ENCODE measurements at regions not wholly inside any gene's neighbourhood (a gene's known extent, or its start where the extent isn't known, plus 50 kb on each side); places are given as distances from the start of the nearest gene placed in this dataset.

DNA sequence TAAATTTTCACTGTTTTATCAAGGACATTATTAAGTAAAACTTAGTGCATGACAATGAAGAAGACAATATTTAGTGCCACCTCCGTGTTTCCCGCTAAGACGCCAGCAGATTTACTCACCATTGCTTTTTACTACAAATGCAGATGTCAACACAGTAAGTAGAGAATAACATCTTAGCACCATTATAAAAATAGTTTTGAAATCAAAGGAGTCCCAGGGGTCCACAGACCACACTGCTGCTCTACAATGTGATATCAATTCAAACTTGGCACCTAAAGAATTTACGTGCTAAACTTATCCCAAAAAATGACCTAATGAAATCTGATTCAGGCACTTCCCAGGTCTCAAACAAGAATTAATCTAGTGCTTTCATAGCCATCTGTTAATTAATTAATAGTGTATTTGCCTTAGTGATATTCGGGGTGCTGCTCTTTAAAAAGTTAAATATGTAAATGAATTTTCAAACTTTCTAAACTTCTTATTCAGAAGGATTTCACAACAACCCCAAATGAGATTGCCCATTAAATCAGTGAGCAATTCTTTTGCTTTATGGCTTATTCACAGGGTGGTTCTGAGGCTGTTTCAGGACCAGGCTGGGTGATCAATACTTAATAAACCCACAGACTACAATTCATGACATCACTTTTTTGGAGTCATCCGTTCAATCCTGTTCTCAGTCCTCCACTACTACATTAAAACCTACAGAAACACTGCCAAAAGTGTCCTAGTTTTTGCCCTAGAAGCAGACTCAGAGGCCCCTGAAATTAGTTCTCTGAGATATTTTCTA, 161.3 kb upstream of the LMNTD1 start:
- H3K4me3 ChIP-seq (ENCODE audit: low read depth, low read length), result no peak overlapping the region
- TF ChIP-seq, protein P1, sequence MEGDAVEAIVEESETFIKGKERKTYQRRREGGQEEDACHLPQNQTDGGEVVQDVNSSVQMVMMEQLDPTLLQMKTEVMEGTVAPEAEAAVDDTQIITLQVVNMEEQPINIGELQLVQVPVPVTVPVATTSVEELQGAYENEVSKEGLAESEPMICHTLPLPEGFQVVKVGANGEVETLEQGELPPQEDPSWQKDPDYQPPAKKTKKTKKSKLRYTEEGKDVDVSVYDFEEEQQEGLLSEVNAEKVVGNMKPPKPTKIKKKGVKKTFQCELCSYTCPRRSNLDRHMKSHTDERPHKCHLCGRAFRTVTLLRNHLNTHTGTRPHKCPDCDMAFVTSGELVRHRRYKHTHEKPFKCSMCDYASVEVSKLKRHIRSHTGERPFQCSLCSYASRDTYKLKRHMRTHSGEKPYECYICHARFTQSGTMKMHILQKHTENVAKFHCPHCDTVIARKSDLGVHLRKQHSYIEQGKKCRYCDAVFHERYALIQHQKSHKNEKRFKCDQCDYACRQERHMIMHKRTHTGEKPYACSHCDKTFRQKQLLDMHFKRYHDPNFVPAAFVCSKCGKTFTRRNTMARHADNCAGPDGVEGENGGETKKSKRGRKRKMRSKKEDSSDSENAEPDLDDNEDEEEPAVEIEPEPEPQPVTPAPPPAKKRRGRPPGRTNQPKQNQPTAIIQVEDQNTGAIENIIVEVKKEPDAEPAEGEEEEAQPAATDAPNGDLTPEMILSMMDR (IDR thresholded peaks at IDR 0.05; ENCODE audit: low read depth, low read length), result no peak

DNA sequence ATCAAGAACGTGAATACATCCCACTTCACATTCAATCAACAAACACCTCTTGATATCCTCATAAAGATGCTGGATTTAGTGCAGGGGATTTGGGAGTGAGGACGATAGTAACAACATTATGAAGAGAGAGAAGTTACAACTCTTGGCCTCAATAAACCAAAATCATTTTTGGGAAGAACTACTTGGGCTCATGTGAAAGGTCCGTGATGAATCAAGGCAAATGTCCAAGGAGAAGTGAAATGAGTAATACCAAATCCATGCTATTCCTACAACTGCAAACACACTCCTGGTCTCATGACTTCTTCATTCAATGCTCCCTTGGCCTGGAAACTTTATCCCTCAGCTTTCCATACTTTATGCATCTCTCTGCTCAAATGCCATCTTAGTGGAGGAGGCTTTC, 162.0 kb upstream of the LMNTD1 start:
- no peak overlapping the region for H3K4me3 ChIP-seq (ENCODE audit: low read depth, low read length)
- TF ChIP-seq, protein P1 (IDR thresholded peaks at IDR 0.05; ENCODE audit: low read depth, low read length), result no peak

DNA sequence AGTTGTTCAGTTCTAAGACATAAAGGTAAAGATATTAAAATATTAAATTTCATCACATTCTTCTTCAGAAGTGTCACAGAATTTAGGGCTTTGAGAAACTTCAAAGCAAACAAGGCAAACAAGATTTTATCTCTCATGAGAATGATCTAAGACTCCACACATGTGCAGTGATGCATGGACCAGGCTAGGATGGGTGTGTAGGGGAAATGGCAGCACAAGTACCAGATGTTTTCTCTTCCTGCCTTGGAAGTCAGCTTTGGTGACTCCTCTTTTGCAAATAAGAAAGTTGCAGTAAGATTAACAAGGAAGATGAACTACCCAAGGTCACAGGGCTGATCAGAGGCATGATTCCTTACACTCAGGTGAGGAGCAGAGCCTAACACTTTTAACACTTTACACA, 163.8 kb upstream of the LMNTD1 start:
- H3K4me3 ChIP-seq (ENCODE audit: low read depth, low read length), result no peak overlapping the region
- TF ChIP-seq, protein P1 (IDR thresholded peaks at IDR 0.05; ENCODE audit: low read depth, low read length), result no peak

DNA sequence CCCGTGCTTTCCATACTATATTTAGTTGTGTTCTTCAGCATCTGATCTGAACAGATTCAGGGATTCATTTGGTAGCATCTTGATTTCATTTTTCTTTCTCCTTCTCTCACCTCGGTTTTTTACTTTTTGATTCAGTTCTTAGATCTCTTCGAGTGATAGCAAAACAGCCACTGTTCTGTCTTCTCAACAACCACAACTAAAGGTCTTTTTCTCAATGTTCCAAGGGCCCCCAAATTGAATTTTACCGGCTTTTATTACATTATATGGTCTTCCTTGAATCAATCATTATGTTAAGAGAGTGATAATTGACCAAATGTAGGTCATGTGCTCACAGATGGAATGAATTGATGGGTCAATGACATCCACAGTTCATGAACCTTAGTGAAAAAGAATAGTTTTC, 164.5 kb upstream of the LMNTD1 start:
- TF ChIP-seq, protein P1 (IDR thresholded peaks at IDR 0.05; ENCODE audit: low read depth, low read length), result no peak
- H3K4me3 ChIP-seq (ENCODE audit: low read depth, low read length), result no peak overlapping the region

DNA sequence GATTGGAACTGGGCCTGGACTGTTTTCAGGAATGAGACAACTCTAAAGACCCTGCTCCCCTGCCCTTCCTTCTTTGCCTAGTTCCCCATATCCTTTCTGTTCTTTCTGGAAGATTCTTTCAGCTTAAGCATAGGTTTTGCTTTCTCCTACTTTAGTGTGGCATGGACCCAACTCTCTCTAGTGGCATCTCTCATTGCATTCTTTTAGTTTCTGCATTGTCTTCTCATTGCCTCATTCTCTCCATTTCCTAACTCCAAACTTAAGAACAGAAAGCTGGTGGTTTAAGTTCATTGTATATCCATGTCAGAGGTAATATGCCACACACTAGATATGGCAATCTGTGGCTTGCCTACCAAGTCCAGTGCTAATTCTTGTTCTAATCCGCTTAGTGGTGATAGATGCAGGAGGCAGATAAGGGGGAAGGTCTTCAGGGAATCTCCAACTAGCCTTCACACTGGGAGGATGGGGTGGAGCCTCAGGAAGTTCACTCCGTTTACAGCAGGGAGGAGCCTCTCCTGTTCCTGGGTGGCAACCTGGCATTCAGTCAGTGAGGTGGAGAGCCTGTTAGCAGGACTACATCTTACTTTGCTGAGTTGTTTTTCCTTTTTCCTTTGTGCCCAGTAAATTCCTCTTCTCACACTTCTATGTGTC, 165.1 kb upstream of the LMNTD1 start:
- TF ChIP-seq, protein P1 (IDR thresholded peaks at IDR 0.05; ENCODE audit: low read depth, low read length), result no peak
- H3K4me3 ChIP-seq (ENCODE audit: low read depth, low read length), result no peak overlapping the region

DNA sequence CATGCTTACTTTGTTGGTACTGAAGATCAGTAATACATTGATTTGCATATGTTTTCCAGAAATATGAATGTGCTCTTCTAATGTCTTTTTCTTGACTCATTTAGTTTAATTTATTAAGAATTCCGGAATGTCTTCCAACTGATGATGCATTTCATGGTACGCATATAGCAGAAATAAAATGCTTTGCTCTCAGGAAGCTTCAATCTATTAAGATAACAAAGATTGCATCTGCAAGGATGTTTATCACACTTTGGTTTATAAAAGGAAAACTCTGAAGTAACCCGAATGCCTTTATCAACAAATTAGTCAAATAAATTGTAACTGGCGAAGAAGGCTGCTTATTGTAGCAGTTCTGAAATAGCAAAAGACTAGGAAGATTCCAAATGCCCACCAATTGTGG, 166.4 kb upstream of the LMNTD1 start:
- no peak overlapping the region for H3K4me3 ChIP-seq (ENCODE audit: low read depth, low read length)
- TF ChIP-seq, protein P1 (IDR thresholded peaks at IDR 0.05; ENCODE audit: low read depth, low read length), result no peak

DNA sequence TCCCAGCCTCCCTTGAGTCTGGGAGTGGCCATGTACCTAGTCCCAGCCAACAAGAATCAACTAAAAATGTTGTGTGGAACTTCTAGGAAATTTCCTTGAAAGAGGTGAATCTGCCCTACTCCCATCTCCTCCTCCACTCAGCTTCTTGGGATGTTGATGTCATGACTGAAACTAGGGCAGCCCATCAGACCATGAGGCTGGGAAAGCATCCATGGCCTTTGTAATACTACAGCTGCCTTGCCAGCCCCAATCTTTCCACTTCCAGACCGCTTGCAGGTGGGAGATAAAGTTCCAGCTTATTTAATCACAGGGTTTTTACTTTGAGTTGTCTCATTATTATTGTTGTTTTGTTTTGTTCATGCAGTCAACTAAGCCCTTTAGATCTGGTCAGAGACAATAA, 170.3 kb upstream of the LMNTD1 start:
- no peak overlapping the region for H3K4me3 ChIP-seq (ENCODE audit: low read depth, low read length)
- TF ChIP-seq, protein P1 (IDR thresholded peaks at IDR 0.05; ENCODE audit: low read depth, low read length), result no peak
